H1 (cell line): ENCODE measurements at regions not wholly inside any gene's neighbourhood (a gene's known extent, or its start where the extent isn't known, plus 50 kb on each side); places are given as distances from the start of the nearest gene placed in this dataset.

Experiments
- CTCF ChIA-PET: fragments of 300-600 bp; sonication (Branson Sonifier 250); formaldehyde crosslinking; loops from one replicate; lab custom pipeline; 2021; ENCODE audit not compliant: partially characterized antibody; lab: Charles Lee
- POLR2A ChIA-PET: fragments of 300-600 bp; sonication (Branson Sonifier 250); formaldehyde crosslinking; loops from one replicate; lab custom pipeline; 2021; ENCODE audit warnings: inconsistent platforms; ENCODE audit not compliant: partially characterized antibody; lab: Charles Lee
- DNase-seq, 2 experiments: peaks; one replicate each; pipeline versions ENCODE4 v3.0.0 to v3.0.0-alpha.2; 2010 to 2022; ENCODE audit warnings: low spot score in 2 of 2, low read depth in 1 of 2, mixed read lengths in 1 of 2
- FAIRE-seq: peaks from 2 replicates; lab custom pipeline; 2011; peaks lifted over from hg19 to GRCh38; lab: Jason Lieb, UNC
- H2AFZ ChIP-seq: 2 replicates; pipeline ENCODE4 v1.8.1; 2012; ENCODE audit warnings: low read length, inconsistent platforms
- H2AK5ac ChIP-seq: 2 replicates; pipeline ENCODE4 v1.6.1; 2013; ENCODE audit warnings: low read depth, low read length
- H2BK120ac ChIP-seq: replicated peaks from 2 replicates; pipeline ENCODE3; 2013; ENCODE audit warnings: low read depth, low read length, inconsistent platforms
- H2BK12ac ChIP-seq: 2 replicates; pipeline ENCODE4 v1.6.1; 2013; ENCODE audit warnings: low read depth, low read length
- H2BK15ac ChIP-seq: 2 replicates; pipeline ENCODE4 v1.6.1; 2013; ENCODE audit warnings: low read length
- H2BK20ac ChIP-seq: 2 replicates; pipeline ENCODE4 v1.6.1; 2013; ENCODE audit warnings: low read length
- H2BK5ac ChIP-seq: 2 replicates; pipeline ENCODE4 v1.6.1; 2013; ENCODE audit warnings: low read depth, low read length
- H3K14ac ChIP-seq: 2 replicates; pipeline ENCODE4 v1.6.1; 2013; ENCODE audit warnings: inconsistent platforms; ENCODE audit not compliant: insufficient read length
- H3K18ac ChIP-seq: 2 replicates; pipeline ENCODE4 v1.6.1; 2013; ENCODE audit warnings: low read length; ENCODE audit errors: extremely low read depth
- H3K23ac ChIP-seq: 2 replicates; pipeline ENCODE4 v1.6.1; 2013; ENCODE audit warnings: inconsistent platforms; ENCODE audit not compliant: insufficient read length
- H3K23me2 ChIP-seq: 2 replicates; pipeline ENCODE4 v1.6.1; 2013; ENCODE audit warnings: low read depth, low read length
- H3K27ac ChIP-seq: 2 replicates; pipeline ENCODE4 v1.6.1; 2011; ENCODE audit warnings: low read depth, low read length, inconsistent platforms
- H3K27me3 ChIP-seq, 4 experiments: replicated peaks in 1 of 4; 1 replicate in 1 of 4; 2 replicates in 3 of 4; pipeline versions ENCODE4 v1.6.1 to v1.8.1; 2011 to 2013; ENCODE audit warnings: low read length in 3 of 4, mild to moderate bottlenecking in 3 of 4, inconsistent platforms in 2 of 4, mixed read lengths in 2 of 4, moderate library complexity in 1 of 4; ENCODE audit not compliant: control insufficient read depth in 3 of 4, insufficient read depth in 3 of 4; ENCODE audit errors: extremely low read depth in 1 of 4
- H3K36me3 ChIP-seq, 4 experiments: 2 replicates each; pipeline versions ENCODE4 v1.6.1 to v1.8.1; 2011 to 2013; ENCODE audit warnings: mild to moderate bottlenecking in 4 of 4, low read length in 3 of 4, moderate library complexity in 2 of 4, control low read depth in 1 of 4, inconsistent platforms in 1 of 4; ENCODE audit not compliant: insufficient read depth in 4 of 4, control insufficient read depth in 2 of 4
- H3K4ac ChIP-seq: replicated peaks from 2 replicates; pipeline ENCODE3; 2013; ENCODE audit warnings: low read length, low read depth, mixed read lengths, inconsistent platforms; ENCODE audit not compliant: insufficient read length
- H3K4me1 ChIP-seq, 4 experiments: replicated peaks in 1 of 4; 1 replicate in 1 of 4; 2 replicates in 3 of 4; pipeline versions ENCODE4 v1.6.1 to v1.8.1; 2011 to 2013; ENCODE audit warnings: low read length in 3 of 4, inconsistent platforms in 2 of 4, mixed read lengths in 1 of 4; ENCODE audit not compliant: insufficient read depth in 4 of 4, control insufficient read depth in 3 of 4
- H3K4me2 ChIP-seq, 2 experiments: 2 replicates each; pipeline versions ENCODE4 v1.6.1 to v1.8.1; 2011 to 2013; ENCODE audit warnings: low read depth in 2 of 2, low read length in 2 of 2, control low read depth in 1 of 2, inconsistent platforms in 1 of 2, mild to moderate bottlenecking in 1 of 2; ENCODE audit not compliant: insufficient read depth in 1 of 2
- H3K4me3 ChIP-seq, 4 experiments: fragments of 200-600, 300-600 bp in 1 of 4; sonication (generic), shearing (Covaris generic), sonication (Bioruptor Twin) in 1 of 4; 2 replicates each; pipeline versions ENCODE4 v1.5.1 to v1.8.1; 2011 to 2016; ENCODE audit warnings: low read length in 4 of 4, low read depth in 3 of 4, control low read depth in 2 of 4, inconsistent platforms in 2 of 4, mild to moderate bottlenecking in 2 of 4, mixed read lengths in 1 of 4, moderate library complexity in 1 of 4; ENCODE audit not compliant: insufficient read depth in 2 of 4; ENCODE audit errors: extremely low read depth in 1 of 4
- H3K56ac ChIP-seq: replicated peaks from 2 replicates; pipeline ENCODE3; 2013; ENCODE audit warnings: low read depth, mild to moderate bottlenecking, mixed read lengths, low read length, inconsistent platforms; ENCODE audit not compliant: insufficient read length
- H3K79me1 ChIP-seq: 2 replicates; pipeline ENCODE4 v1.6.1; 2013; ENCODE audit warnings: low read depth, low read length, control low read depth
- H3K79me2 ChIP-seq, 2 experiments: 2 replicates each; pipeline versions ENCODE4 v1.6.1 to v1.8.1; 2012 to 2013; ENCODE audit warnings: low read length in 2 of 2, mild to moderate bottlenecking in 2 of 2, inconsistent platforms in 1 of 2; ENCODE audit not compliant: insufficient read depth in 2 of 2, control insufficient read depth in 1 of 2
- H3K9ac ChIP-seq, 4 experiments: replicated peaks in 1 of 4; 1 replicate in 1 of 4; 2 replicates in 3 of 4; pipeline versions ENCODE4 v1.6.1 to v1.8.1; 2011 to 2013; ENCODE audit warnings: low read depth in 3 of 4, low read length in 3 of 4, control low read depth in 2 of 4, mild to moderate bottlenecking in 2 of 4, moderate library complexity in 2 of 4, inconsistent platforms in 1 of 4; ENCODE audit errors: extremely low read depth in 1 of 4
- H3K9me3 ChIP-seq, 2 experiments: 2 replicates each; pipeline versions ENCODE4 v1.6.1 to v1.8.1; 2012 to 2013; ENCODE audit warnings: mild to moderate bottlenecking in 2 of 2, moderate library complexity in 2 of 2, control low read depth in 1 of 2, inconsistent platforms in 1 of 2, low read depth in 1 of 2, low read length in 1 of 2, mixed read lengths in 1 of 2; ENCODE audit not compliant: insufficient read depth in 2 of 2
- H4K20me1 ChIP-seq, 2 experiments: replicated peaks in 1 of 2; 2 replicates each; pipeline versions ENCODE3 to v1.8.1; 2011 to 2013; ENCODE audit warnings: inconsistent platforms in 2 of 2, low read length in 2 of 2, mild to moderate bottlenecking in 1 of 2; ENCODE audit not compliant: insufficient read depth in 2 of 2, control insufficient read depth in 1 of 2
- H4K5ac ChIP-seq: 2 replicates; pipeline ENCODE4 v1.6.1; 2013; ENCODE audit warnings: low read length, low read depth, mixed read lengths, inconsistent platforms; ENCODE audit not compliant: insufficient read length
- H4K8ac ChIP-seq: 2 replicates; pipeline ENCODE4 v1.8.0; 2013; ENCODE audit warnings: mild to moderate bottlenecking, moderate library complexity, low read length, inconsistent platforms; ENCODE audit not compliant: insufficient read depth; ENCODE audit errors: extremely low read depth
- H4K91ac ChIP-seq: replicated peaks from 2 replicates; pipeline ENCODE3; 2013; ENCODE audit warnings: low read length, mixed read lengths, inconsistent platforms; ENCODE audit not compliant: insufficient read length
- CREB1 ChIP-seq: IDR thresholded peaks from 2 replicates; pipeline ENCODE4 v1.6.1; 2012; ENCODE audit warnings: inconsistent platforms
- NRF1 ChIP-seq: IDR thresholded peaks from 2 replicates; pipeline ENCODE4 v1.6.1; 2011; ENCODE audit warnings: mild to moderate bottlenecking, low read depth, low read length, improper control_type of control experiment
- TEAD4 ChIP-seq: IDR thresholded peaks from 2 replicates; pipeline ENCODE4 v1.6.1; 2012; ENCODE audit warnings: low read depth, low read length, inconsistent platforms, mixed read lengths
- WGBS, 2 experiments: shearing (Covaris generic) in 1 of 2; methylation state at CpG; one replicate each; pipeline versions ENCODE4 v1.1.6 to v1.1.7; 2013 to 2015; ENCODE audit warnings: low lambda C conversion rate in 2 of 2, mixed read lengths in 2 of 2, inconsistent platforms in 1 of 2, low coverage in 1 of 2, missing lambda C conversion rate in 1 of 2; ENCODE audit not compliant: insufficient replicate concordance in 2 of 2, insufficient coverage in 1 of 2, insufficient read length in 1 of 2; ENCODE audit errors: extremely low coverage in 1 of 2, missing lambda C conversion rate in 1 of 2; 5-methylcytosine and 5-hydroxymethylcytosine counted together

DNA sequence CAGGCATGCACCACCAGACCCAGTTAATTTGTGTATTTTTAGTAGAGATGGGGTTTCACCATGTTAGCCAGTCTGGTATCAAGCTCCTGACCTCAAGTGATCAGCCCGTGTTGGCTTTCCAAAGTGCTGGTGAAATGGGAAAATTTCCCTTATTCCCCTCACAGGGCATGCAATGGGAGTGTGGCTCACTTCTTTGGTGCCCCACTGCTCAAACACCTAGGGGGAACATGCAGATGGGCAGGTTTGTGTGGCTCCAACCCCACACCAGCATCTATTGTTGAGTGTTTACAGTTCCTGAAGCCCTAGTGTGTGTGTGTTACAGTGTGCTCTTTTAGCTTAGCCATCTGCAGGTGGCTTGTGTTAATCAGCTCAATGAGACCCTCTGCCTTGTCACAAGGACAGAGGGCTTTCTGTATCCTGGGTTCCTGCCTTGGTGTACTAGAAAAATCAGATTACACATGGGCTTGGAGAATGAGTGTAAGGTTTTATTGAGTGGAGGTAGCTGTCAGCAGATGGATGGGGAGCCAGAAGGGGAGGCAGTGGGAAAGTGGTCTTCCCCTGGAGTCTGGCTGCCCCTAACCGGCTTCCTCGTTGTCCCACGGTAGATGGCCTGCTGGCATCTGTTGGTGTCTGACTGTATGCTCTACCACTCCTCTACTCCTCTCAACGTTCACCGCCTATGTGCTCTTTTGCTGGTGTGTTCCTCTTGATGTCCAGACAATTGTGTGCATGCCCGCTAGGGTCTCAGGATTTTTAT, 248.1 kb upstream of the CBLB start:
- no peak overlapping the region for H2AFZ ChIP-seq
- no peaks in the 10 kb centered on the region for H4K20me1 ChIP-seq
- no peak overlapping the region for H3K14ac ChIP-seq
- DNase-seq, result no peak
- H2BK15ac ChIP-seq, result no peak overlapping the region
- no peaks in the 10 kb centered on the region for H3K23me2 ChIP-seq
- H4K91ac ChIP-seq, result no peak overlapping the region
- H2BK5ac ChIP-seq, result no peak overlapping the region
- no peaks in the 10 kb centered on the region for H3K79me2 ChIP-seq
- H3K9me3 ChIP-seq, result peaks cover 0 to 2% of the 10 kb centered on the region in 2 experiments; a peak in 1 of 4 replicates
- ChIA-PET POLR2A (no interaction called here), CTCF (interaction anchor here (1.6 kb wide), 1 partner anchor 12 kb away, joined by 4 read pairs; no protein-coding TSS in a partner anchor)
- no peak overlapping the region for H3K27ac ChIP-seq
- no peak overlapping the region for H2BK120ac ChIP-seq
- no peak overlapping the region for H4K5ac ChIP-seq
- no peak overlapping the region for H3K4ac ChIP-seq
- H3K36me3 ChIP-seq, result no peaks in the 10 kb centered on the region
- no peak overlapping the region for H2AK5ac ChIP-seq
- no peak for TF ChIP-seq NRF1
- no peak for TF ChIP-seq TEAD4
- no peak for TF ChIP-seq CREB1
- no peak overlapping the region for H3K18ac ChIP-seq
- no peak overlapping the region for H4K8ac ChIP-seq
- H3K79me1 ChIP-seq, result no peaks in the 10 kb centered on the region
- no peak overlapping the region for H3K56ac ChIP-seq
- WGBS, 2 experiments, result 96% methylated on average over 7 of the region's 7 CpGs; no CpG with 5 or more reads in 1 of the 2 experiments
- H3K27me3 ChIP-seq, result no peaks in the 10 kb centered on the region
- no peak overlapping the region for H2BK12ac ChIP-seq
- no peak overlapping the region for H3K23ac ChIP-seq
- no peak overlapping the region for H3K4me3 ChIP-seq
- FAIRE-seq, result no peak
- H3K9ac ChIP-seq, result no peak overlapping the region
- H3K4me2 ChIP-seq, result no peak overlapping the region
- no peak overlapping the region for H2BK20ac ChIP-seq
- no peaks in the 10 kb centered on the region for H3K4me1 ChIP-seq
